ENCODE measurements at regions not wholly inside any gene's neighbourhood (a gene's known extent, or its start where the extent isn't known, plus 50 kb on each side); places are given as distances from the start of the nearest gene placed in this dataset.

DNA sequence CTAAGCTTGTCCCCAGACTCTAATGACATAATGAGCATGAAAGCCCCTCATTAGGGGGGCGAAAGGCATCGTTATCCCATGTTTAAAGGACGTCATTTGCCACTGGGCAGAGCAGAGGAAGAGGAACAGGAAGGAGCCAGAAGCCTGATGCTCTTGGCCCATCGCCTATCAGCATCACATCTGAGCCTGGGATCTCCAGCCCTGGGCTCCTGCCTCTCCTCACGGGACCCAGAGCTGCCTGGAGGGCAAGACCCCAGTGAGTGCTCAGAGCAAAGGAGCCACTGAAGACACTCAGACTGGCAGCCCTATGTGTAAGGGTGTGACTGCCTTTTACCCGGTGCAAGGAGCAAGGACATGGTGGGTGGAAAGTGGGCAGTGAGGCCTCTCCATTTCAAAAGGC, 115.0 kb upstream of the ZNF507 start:
- DNase-seq: no peak

GRCh38 chr19:32231020-32231419, 114.4 kb upstream of the ZNF507 start:
- DNase-seq: no peak

DNA sequence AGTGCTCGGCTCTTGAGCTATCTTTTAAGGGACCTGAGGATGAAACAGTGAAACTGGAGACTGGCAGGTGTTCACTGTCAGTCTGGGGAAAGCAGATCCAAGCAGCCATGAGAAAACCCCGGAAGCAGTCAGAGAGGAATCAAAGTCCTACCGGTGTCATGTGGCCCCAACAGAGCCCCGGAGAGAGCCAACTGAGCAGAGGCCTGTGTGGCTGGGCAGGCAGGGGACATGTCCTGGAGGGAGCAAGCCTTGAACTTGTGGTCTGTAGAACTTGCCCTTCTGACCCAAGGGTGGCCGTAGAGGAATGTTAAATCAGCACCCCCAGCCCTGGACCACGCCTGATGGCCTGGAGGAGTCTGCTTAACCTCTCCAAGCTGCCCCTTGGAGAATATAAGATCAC, 113.7 kb upstream of the ZNF507 start:
- no peak for DNase-seq

GRCh38 chr19:32232449-32232848, 113.0 kb upstream of the ZNF507 start:
- DNase-seq: no peak

DNA sequence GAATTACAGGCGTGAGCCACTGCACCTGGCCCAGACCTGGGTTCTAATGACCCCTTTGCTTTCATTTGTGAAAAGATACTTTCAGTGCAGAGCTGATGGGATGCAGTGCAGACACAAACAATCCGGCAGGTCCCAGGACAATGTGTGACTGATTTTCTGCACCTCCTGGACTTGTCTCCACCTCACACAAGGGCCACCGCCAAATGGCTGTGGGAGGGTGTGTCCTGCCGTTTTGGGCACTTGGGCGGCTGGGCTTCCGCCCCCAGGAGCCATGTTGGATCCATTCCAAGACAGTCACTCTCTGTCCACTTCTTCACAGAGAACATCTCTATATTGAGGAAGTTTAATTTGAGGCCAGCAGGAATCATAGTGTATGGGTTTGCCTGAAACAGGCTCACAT, 112.3 kb upstream of the ZNF507 start:
- no peak for DNase-seq

- no peak for DNase-seq
Observed at GRCh38 chr19:32233885-32234284, 111.5 kb upstream of the ZNF507 start.

GRCh38 chr19:32234663-32235217, 110.7 kb upstream of the ZNF507 start:
- DNase-seq: no peak

DNA sequence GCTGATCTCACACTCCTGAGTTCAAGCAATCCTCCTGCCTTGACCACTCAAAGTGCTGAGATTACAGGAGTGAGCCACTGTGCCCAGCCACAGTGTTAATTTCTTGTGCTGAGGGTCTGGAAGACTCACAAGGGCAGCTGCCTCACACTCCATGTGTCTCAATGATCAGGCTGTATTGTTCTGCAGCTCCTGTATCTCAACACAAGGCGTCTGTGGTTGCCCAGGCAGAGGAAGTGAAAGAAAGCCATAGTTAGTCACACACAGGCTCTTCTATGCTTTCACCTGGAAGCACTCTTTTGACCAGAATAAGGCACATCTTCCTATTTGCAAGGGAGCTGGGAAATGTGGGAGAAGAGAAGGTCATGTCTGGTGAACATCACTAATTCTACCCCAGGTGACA, 107.3 kb upstream of the ZNF507 start:
- no peak for DNase-seq

GRCh38 chr19:32240316-32240715, 105.1 kb upstream of the ZNF507 start:
- DNase-seq: no peak

DNA sequence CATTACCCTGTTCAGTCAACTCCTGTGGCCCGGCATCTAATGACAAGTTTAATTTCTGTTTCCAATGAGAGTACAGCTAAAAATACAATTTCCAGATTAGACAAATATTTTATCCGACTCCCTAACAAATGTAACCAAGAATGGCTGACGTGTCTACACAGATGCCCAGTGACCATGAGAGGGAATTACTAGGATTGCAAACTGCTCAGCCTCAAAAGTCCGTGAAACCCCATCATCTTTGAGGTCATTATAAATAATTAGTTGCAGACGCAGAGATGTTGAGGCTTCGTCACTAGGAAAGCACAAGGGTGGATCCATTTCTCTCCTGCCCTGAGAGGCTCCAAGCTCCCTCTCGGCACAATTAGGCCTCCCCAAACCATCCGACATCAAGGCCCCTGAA, 104.1 kb upstream of the ZNF507 start:
- DNase-seq: no peak

- DNase-seq: no peak
Observed at GRCh38 chr19:32241932-32242710, 103.3 kb upstream of the ZNF507 start.

GRCh38 chr19:32246006-32246405, 99.4 kb upstream of the ZNF507 start:
- no peak for DNase-seq

- no peak for DNase-seq
Observed at GRCh38 chr19:32251634-32252332, 93.6 kb upstream of the ZNF507 start.

DNA sequence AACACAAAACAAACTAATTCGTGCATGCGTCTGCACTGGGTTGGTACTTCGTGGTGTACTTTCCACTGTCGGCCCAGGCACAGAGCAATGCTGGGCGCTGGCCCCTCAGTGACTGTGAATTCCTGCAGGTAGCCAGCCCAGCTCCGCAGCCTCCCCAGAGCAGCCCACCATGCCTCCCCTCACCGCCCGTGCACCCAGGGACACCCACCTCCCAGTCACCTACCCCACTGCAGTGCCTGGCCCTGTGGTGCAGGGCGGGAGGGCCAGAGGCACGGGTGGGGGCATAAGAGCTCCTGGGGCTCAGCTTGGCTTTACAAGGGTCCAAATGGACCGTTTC, 93.1 kb upstream of the ZNF507 start:
- no peak for DNase-seq

DNA sequence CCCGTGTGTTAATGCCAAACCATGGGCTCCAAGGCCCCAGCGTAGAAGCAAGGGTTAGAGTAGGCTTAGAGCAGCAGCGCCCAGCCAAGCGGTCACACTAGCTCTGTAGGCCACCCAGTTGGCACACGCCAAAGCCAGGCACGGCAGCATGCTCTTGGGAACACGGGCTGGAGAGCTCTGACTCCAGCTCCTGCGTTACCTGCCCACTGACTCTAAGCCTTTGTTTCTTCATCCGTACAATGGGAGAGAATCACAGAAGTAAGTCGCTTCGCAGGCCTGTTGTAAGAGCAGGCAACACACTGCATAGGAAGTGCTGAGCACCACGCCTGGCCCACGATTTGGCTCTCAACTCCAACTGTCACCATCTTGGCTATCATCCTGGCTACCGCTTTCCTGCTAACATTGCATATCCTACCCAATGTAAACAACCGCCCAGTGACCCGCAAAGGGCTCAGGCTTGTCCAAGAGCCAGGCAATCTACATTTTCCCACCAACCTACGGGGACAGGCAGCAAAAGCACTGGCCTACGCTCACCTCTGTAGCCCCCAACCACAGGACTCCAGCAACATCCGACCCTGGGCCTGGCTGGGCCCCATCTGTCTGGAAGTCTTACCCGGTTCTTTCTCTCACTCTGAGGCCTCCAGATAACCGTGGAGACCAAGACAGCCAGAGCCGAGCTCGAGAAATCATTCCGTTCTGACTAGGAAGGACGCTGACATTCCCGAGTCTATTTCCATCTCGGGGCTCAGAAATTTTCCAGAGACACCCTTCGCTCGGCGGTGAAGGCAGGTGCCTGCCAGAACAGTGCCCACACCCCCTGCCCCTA, 91.5 kb upstream of the ZNF507 start:
- DNase-seq: no peak

GRCh38 chr19:32254509-32254890, 90.9 kb upstream of the ZNF507 start:
- DNase-seq: no peak

- DNase-seq: no peak
Observed at GRCh38 chr19:32255536-32256295, 89.7 kb upstream of the ZNF507 start.

- DNase-seq: no peak
Observed at GRCh38 chr19:32256341-32256975, 89.0 kb upstream of the ZNF507 start.

DNA sequence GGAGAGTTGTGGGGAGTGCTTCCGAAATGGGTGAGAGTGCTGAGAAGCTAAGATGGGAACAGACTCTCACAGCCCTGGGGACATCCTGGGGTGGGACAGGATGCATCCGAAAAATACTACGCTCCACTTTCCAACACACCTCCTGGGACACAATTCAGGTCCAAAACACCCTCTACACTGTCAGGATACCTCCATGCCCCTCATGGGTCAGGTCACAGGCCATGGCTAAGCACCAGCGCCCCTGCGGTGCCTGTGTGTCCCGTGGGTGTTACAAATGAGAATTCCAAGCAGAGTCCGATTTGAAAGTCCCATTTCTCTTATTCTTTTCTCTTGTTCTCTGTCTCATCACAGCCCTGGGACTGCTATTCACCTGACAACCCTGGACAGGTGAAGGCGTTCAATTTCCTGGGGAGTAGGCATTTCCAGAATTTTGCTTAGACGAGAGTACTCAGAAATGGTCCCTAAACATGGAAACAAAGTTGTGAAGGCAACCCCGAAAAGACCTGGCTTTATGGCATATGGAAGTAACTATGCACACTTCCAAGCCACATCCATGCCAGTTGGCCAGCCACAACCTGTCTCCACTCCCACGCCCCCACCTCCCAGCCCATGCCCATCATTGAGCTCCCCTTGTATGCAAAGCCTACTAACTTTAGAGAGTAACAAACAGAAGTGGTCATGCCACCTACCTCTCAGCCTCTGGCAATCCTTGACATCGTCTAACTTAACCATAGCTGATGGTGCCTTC, 87.9 kb upstream of the ZNF507 start:
- DNase-seq: no peak

DNA sequence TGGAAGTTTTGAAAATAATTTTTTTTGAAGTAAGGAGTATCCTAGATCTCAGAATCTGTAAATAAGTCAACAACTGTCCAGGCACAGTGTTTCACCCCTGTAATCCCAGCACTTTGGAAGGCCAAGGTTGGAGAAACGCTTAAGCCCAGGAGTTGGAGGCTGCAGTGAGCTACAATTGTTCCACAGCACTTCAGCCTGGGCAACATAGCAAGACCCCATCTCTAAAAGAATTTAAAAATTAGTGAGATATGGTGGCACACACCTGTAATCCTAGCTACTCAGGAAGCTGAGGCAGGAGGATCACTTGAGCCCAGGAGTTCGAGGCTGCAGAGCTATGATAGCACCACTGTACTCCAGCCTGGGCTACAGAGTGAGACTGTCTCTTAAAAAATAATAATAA, 87.2 kb upstream of the ZNF507 start:
- no peak for DNase-seq

GRCh38 chr19:32264568-32264967, 80.8 kb upstream of the ZNF507 start:
- no peak for DNase-seq

- DNase-seq: no peak
Observed at GRCh38 chr19:32265995-32266394, 79.4 kb upstream of the ZNF507 start.
